GM23338 (cell line): ENCODE measurements at regions not wholly inside any gene's neighbourhood (a gene's known extent, or its start where the extent isn't known, plus 50 kb on each side); places are given as distances from the start of the nearest gene placed in this dataset.

Experiments used
- ATAC-seq: fragments of 200-7000 bp; cut with Tn5 transposase; 3 replicates; pipeline ENCODE4 v1.9.1; 2020
- DNase-seq: peaks from one replicate; pipeline ENCODE4 v3.0.0-alpha.2; 2015; ENCODE audit warnings: low spot score
- H2AFZ ChIP-seq: fragments of 200-600 bp; sonication (generic); 2 replicates; pipeline ENCODE4 v1.8.0; 2016; ENCODE audit warnings: antibody characterized with exemption, mild to moderate bottlenecking, moderate library complexity
- H3F3A ChIP-seq: fragments of 200-600 bp; sonication (generic); replicated peaks from 2 replicates; pipeline ENCODE4 v1.8.0; 2017; ENCODE audit warnings: antibody characterized with exemption, mixed run types, low read depth
- H3K27ac ChIP-seq: fragments of 200-600 bp; sonication (generic); 2 replicates; pipeline ENCODE4 v1.6.1; 2016; ENCODE audit warnings: low read depth
- H3K27me3 ChIP-seq: fragments of 200-600 bp; sonication (generic); 2 replicates; pipeline ENCODE4 v1.8.0; 2016; ENCODE audit warnings: mild to moderate bottlenecking, mixed run types, moderate library complexity; ENCODE audit not compliant: insufficient read depth
- H3K36me3 ChIP-seq: fragments of 200-600 bp; sonication (generic); 2 replicates; pipeline ENCODE4 v1.8.0; 2016; ENCODE audit warnings: mild to moderate bottlenecking; ENCODE audit not compliant: insufficient read depth
- H3K4me1 ChIP-seq: fragments of 200-600 bp; sonication (generic); 2 replicates; pipeline ENCODE4 v1.8.0; 2016; ENCODE audit warnings: mild to moderate bottlenecking, moderate library complexity; ENCODE audit not compliant: insufficient read depth
- H3K4me2 ChIP-seq: fragments of 200-600 bp; sonication (generic); 2 replicates; pipeline ENCODE4 v1.7.1; 2017; ENCODE audit warnings: mixed run types
- H3K4me3 ChIP-seq: fragments of 200-600 bp; sonication (generic); 2 replicates; pipeline ENCODE4 v1.6.1; 2016; ENCODE audit warnings: mixed run types
- H3K79me2 ChIP-seq: fragments of 200-600 bp; sonication (generic); replicated peaks from 2 replicates; pipeline ENCODE4 v1.8.0; 2017; ENCODE audit warnings: mild to moderate bottlenecking; ENCODE audit not compliant: insufficient read depth
- H3K9me2 ChIP-seq: fragments of 200-600 bp; sonication (generic); 2 replicates; pipeline ENCODE4 v1.8.0; 2017; ENCODE audit not compliant: insufficient read depth
- H4K20me1 ChIP-seq: fragments of 200-600 bp; sonication (generic); replicated peaks from 2 replicates; pipeline ENCODE4 v1.8.0; 2017; ENCODE audit warnings: mild to moderate bottlenecking; ENCODE audit not compliant: insufficient read depth
- H3K27ac Mint-ChIP-seq: 2 replicates; pipeline ENCODE4 v1.8.0; 2020; ENCODE audit warnings: inconsistent platforms, mild to moderate bottlenecking, moderate library complexity, mixed read lengths
- H3K27me3 Mint-ChIP-seq: 3 replicates; pipeline ENCODE4 v1.8.0; 2022; ENCODE audit warnings: low read depth, mild to moderate bottlenecking, moderate library complexity, mixed read lengths, inconsistent platforms; ENCODE audit not compliant: insufficient read depth, poor library complexity
- H3K36me3 Mint-ChIP-seq: 3 replicates; pipeline ENCODE4 v1.8.0; 2021; ENCODE audit warnings: low read depth, mild to moderate bottlenecking, inconsistent platforms, moderate library complexity, mixed read lengths
- H3K4me1 Mint-ChIP-seq: 3 replicates; pipeline ENCODE4 v1.8.0; 2020; ENCODE audit warnings: mild to moderate bottlenecking, inconsistent platforms, mixed read lengths
- H3K4me3 Mint-ChIP-seq: 3 replicates; pipeline ENCODE4 v1.8.0; 2021; ENCODE audit warnings: moderate library complexity, mild to moderate bottlenecking, inconsistent platforms, mixed read lengths
- H3K9me3 Mint-ChIP-seq: 3 replicates; pipeline ENCODE4 v1.8.0; 2020; ENCODE audit warnings: moderate library complexity, mild to moderate bottlenecking, inconsistent platforms, mixed read lengths
- CREB1 ChIP-seq: fragments of 250-450 bp; sonication (Bioruptor Pico); IDR thresholded peaks from 2 replicates; pipeline ENCODE4 v1.5.0; 2020; ENCODE audit warnings: low read depth, mild to moderate bottlenecking, moderate library complexity
- CTCF ChIP-seq, 2 experiments: fragments of 200-600 bp in 1 of 2; sonication (generic) in 1 of 2; conservative IDR thresholded peaks; 2 replicates each; pipeline versions ENCODE4 v1.5.1 to v1.6.1; 2016 to 2017; ENCODE audit warnings: antibody characterized with exemption in 2 of 2, low read depth in 2 of 2, mild to moderate bottlenecking in 2 of 2, moderate library complexity in 1 of 2
- EZH2phosphoT487 ChIP-seq: fragments of 200-600 bp; sonication (generic); IDR thresholded peaks from one replicate; pipeline ENCODE4 v1.8.1; 2018; ENCODE audit warnings: antibody characterized with exemption; ENCODE audit not compliant: unreplicated experiment
- NANOG ChIP-seq: IDR thresholded peaks from 2 replicates; pipeline ENCODE4 v1.6.1; 2016; ENCODE audit warnings: antibody characterized with exemption, borderline replicate concordance
- POLR2AphosphoS5 ChIP-seq: IDR thresholded peaks from 2 replicates; pipeline ENCODE4 v1.6.1; 2016; ENCODE audit warnings: antibody characterized with exemption, low read depth
- REST ChIP-seq: IDR thresholded peaks from one replicate; pipeline ENCODE4 v1.6.1; 2018; ENCODE audit warnings: antibody characterized with exemption; ENCODE audit not compliant: unreplicated experiment
- STAT1 ChIP-seq: IDR thresholded peaks from one replicate; pipeline ENCODE4 v1.6.1; 2016; ENCODE audit warnings: antibody characterized with exemption; ENCODE audit not compliant: unreplicated experiment
- ZNF114 ChIP-seq: fragments of 250-450 bp; sonication (Bioruptor Pico); IDR thresholded peaks from 2 replicates; pipeline ENCODE4 v1.5.0; 2020; ENCODE audit warnings: mild to moderate bottlenecking, moderate library complexity
- ZNF331 ChIP-seq: fragments of 250-450 bp; sonication (Bioruptor Pico); IDR thresholded peaks from 2 replicates; pipeline ENCODE4 v1.5.0; 2020; ENCODE audit warnings: low read depth, mild to moderate bottlenecking, moderate library complexity
- ZNF462 ChIP-seq: fragments of 250-450 bp; sonication (Bioruptor Pico); IDR thresholded peaks from 2 replicates; pipeline ENCODE4 v1.5.0; 2020; ENCODE audit warnings: mild to moderate bottlenecking, moderate library complexity

GRCh38 chr7:42409296-42409695 is 172.3 kb upstream of the GLI3 start (continued):
- no peak for TF ChIP-seq ZNF462 (CRISPR knock-in tag)
- no peak for TF ChIP-seq CTCF (conservative IDR thresholded peaks at IDR 0.05; ENCODE audit: low read depth in 2 of 2)
- TF ChIP-seq ZNF331 (CRISPR knock-in tag): no peak
- TF ChIP-seq CREB1 (CRISPR knock-in tag): no peak
- TF ChIP-seq EZH2phosphoT487: no peak
- TF ChIP-seq POLR2AphosphoS5: no peak
- no peak for TF ChIP-seq STAT1
- no peak for TF ChIP-seq NANOG

- Mint-ChIP-seq H3K27me3 (no peaks in the 10 kb centered on the region), H3K9me3 (no peaks in the 10 kb centered on the region), H3K4me3 (no peak overlapping the region), H3K36me3 (no peaks in the 10 kb centered on the region), H3K27ac (no peak overlapping the region), H3K4me1 (peaks cover 5% of the 10 kb centered on the region; the same call in 2 of the 3 replicates)
- H3K79me2 ChIP-seq: no peaks in the 10 kb centered on the region
- TF ChIP-seq ZNF114 (no peak), CTCF (conservative IDR thresholded peaks at IDR 0.05; ENCODE audit: low read depth in 2 of 2) (no peak), NANOG (no peak), EZH2phosphoT487 (no peak), REST (no peak), ZNF331 (CRISPR knock-in tag) (no peak)
- H3K9me2 ChIP-seq: peaks cover 1% of the 10 kb centered on the region; the same call in 1 of the 2 replicates
- no peaks in the 10 kb centered on the region for H3K36me3 ChIP-seq
- H3K4me1 ChIP-seq: no peaks in the 10 kb centered on the region
- ATAC-seq: no peak
- H2AFZ ChIP-seq: peak overlapping the region; percentile 85
- H4K20me1 ChIP-seq: no peaks in the 10 kb centered on the region
- H3K27me3 ChIP-seq: no peaks in the 10 kb centered on the region
- DNase-seq: no peak
- H3F3A ChIP-seq: no peaks in the 10 kb centered on the region
- no peak overlapping the region for H3K4me2 ChIP-seq
- no peak overlapping the region for H3K4me3 ChIP-seq
- no peak overlapping the region for H3K27ac ChIP-seq
Measured at GRCh38 chr7:42407833-42408232, 170.8 kb upstream of the GLI3 start.
